Sigmoid colon (tissue), 6 donors: ENCODE measurements at regions not wholly inside any gene's neighbourhood (a gene's known extent, or its start where the extent isn't known, plus 50 kb on each side); places are given as distances from the start of the nearest gene placed in this dataset.

Experiments used
- DNase-seq: peaks from one replicate; pipeline ENCODE4 v3.0.0-alpha.2; 2019
- H3K27ac ChIP-seq, 4 donors: fragments of 200-600 bp; sonication (generic); one replicate each; pipeline ENCODE4 v1.5.1; 2016 to 2019; ENCODE audit warnings: mild to moderate bottlenecking in 1 of 4
- H3K27me3 ChIP-seq, 3 donors: fragments of 200-600 bp; sonication (generic); one replicate each; pipeline ENCODE4 v1.5.1; 2019; ENCODE audit warnings: mild to moderate bottlenecking in 1 of 3
- H3K36me3 ChIP-seq, 4 donors: fragments of 200-600 bp; sonication (generic); one replicate each; pipeline ENCODE4 v1.5.1; 2016 to 2019
- H3K4me1 ChIP-seq, 4 donors: fragments of 200-600 bp; sonication (generic); one replicate each; pipeline ENCODE4 v1.5.1; 2017 to 2019
- H3K4me3 ChIP-seq, 4 donors: fragments of 200-600 bp; sonication (generic); one replicate each; pipeline ENCODE4 v1.5.1; 2017 to 2019; ENCODE audit warnings: mild to moderate bottlenecking in 2 of 4, moderate library complexity in 1 of 4
- H3K9me3 ChIP-seq, 4 donors: fragments of 200-600 bp in 3 of 4; sonication (generic) in 3 of 4; one replicate each; pipeline versions ENCODE4 v1.5.1 to v1.6.1; 2013 to 2019
- CTCF ChIP-seq, 4 experiments: fragments of 450-650 bp in 3 of 4; fragments of 200-600 bp in 1 of 4; IDR thresholded peaks; one replicate each; pipeline ENCODE4 v1.5.1; 2016 to 2019; ENCODE audit warnings: antibody characterized with exemption in 4 of 4, mild to moderate bottlenecking in 3 of 4, moderate library complexity in 2 of 4
- EP300 ChIP-seq, 4 donors: sonication (generic); formaldehyde crosslinking; IDR thresholded peaks; one replicate each; pipeline ENCODE4 v1.6.1; 2017; ENCODE audit warnings: antibody characterized with exemption in 4 of 4
- POLR2A ChIP-seq, 2 donors: fragments of 450-650 bp; IDR thresholded peaks; one replicate each; pipeline ENCODE4 v1.6.1; 2016; ENCODE audit warnings: antibody characterized with exemption in 2 of 2, mild to moderate bottlenecking in 2 of 2, moderate library complexity in 2 of 2
- POLR2AphosphoS5 ChIP-seq, 4 donors: sonication (generic); formaldehyde crosslinking; IDR thresholded peaks; one replicate each; pipeline ENCODE4 v1.6.1; 2017; ENCODE audit warnings: antibody characterized with exemption in 4 of 4
- WGBS, 2 donors: extraction: QIAGEN DNeasy Blood & Tissue Kit; methylation state at CpG; one replicate each; pipeline ENCODE4 v1.1.7; 2013; 5-methylcytosine and 5-hydroxymethylcytosine counted together
- intact Hi-C: fragments of 100-400 bp; cut with DNase I; formaldehyde crosslinking; loops from one replicate; pipeline ENCODE4 v1.15.1; 2023
- donor health status: healthy with polysubstance abuse.
- donor health status: healthy.

- intact Hi-C loops: no loop called here
- Histone ChIP-seq H3K36me3 (no peaks in the 10 kb centered on the region), H3K4me1 (no peaks in the 10 kb centered on the region), H3K27me3 (no peaks in the 10 kb centered on the region), H3K9me3 (peaks cover 3 to 12% (median 4%) of the 10 kb centered on the region in 4 donors), H3K4me3 (no peak overlapping the region), H3K27ac (no peak overlapping the region)
- DNase-seq: no peak
- 77 to 81% methylated on average over 1 of the region's 1 CpG for WGBS, 2 donors
- TF ChIP-seq POLR2AphosphoS5 (IDR thresholded peaks at IDR 0.05): no peak
- TF ChIP-seq POLR2A (IDR thresholded peaks at IDR 0.05): no peak
- no peak for TF ChIP-seq CTCF (IDR thresholded peaks at IDR 0.05)
- no peak for TF ChIP-seq EP300 (IDR thresholded peaks at IDR 0.05)
These were observed 103.5 kb upstream of the NECTIN3 start for GRCh38 chr3:110968076-110968475.

DNA sequence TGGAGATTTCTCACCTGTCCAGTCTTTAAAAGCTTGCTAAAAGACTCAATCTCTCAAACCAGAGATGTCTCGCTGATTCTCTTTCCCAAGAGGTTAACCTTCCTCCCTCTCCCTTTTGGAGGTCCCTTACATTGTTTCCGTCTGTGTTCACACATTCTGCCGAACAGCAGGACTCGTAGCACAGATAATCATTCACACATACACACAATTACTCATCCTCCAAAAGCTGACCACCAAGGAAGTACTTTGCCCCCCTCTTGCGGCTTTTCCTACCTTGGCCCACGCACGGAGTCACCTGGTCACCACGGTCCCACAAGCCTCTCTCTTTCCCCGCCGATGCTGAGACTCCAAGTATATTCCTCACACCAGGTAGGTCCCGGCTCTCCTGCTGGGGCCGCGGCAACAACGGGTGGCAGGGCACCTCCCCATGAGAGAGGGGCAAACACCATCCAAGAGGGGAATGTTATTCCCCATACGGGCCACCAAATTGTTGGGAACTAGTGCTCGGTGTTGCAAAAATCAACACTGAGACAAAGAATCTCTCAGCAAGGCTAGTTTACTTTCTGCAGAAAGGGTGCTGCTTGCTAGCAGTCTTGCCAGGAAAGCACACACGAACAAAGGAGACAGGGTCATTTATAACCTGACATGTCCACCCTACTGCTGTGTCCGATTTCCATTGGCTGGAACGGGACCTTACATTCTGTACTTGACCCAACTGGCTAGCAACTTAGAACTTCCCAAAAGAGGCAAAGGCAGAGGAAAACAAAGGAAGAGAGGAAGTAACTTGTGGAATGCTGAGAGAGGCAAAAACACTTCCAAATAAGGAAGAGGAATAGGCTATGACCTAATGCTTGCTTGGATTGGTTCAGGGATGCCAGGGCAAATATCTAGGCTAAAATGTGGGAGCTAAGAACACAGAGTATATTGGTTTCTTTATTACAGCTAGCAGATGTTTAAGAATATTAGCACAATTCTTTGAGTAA lies 102.1 kb upstream of the NECTIN3 start:
- intact Hi-C loops: no loop called here
- H3K9me3 ChIP-seq: peaks cover 3 to 11% (median 4%) of the 10 kb centered on the region in 4 donors
- no peaks in the 10 kb centered on the region for H3K36me3 ChIP-seq
- H3K4me3 ChIP-seq: no peak overlapping the region
- WGBS, 2 donors: 94 to 95% methylated on average over 19 of the region's 19 CpGs
- no peaks in the 10 kb centered on the region for H3K27me3 ChIP-seq
- no peaks in the 10 kb centered on the region for H3K4me1 ChIP-seq
- DNase-seq: no peak
- TF ChIP-seq POLR2AphosphoS5 (IDR thresholded peaks at IDR 0.05): no peak
- H3K27ac ChIP-seq: no peak overlapping the region

- 93 to 97% methylated on average over 9 of the region's 9 CpGs for WGBS, 2 donors
- no peak overlapping the region for H3K4me3 ChIP-seq
These were observed 100.5 kb upstream of the NECTIN3 start for GRCh38 chr3:110971010-110971601.

GRCh38 chr3:110973263-110973895 lies 98.2 kb upstream of the NECTIN3 start:
- Histone ChIP-seq H3K4me3 (no peak overlapping the region), H3K4me1 (no peaks in the 10 kb centered on the region), H3K9me3 (peaks cover 3 to 9% (median 4%) of the 10 kb centered on the region in 4 donors), H3K36me3 (no peaks in the 10 kb centered on the region), H3K27me3 (no peaks in the 10 kb centered on the region), H3K27ac (no peak overlapping the region)
- no peak for DNase-seq
- 56 to 64% methylated on average over 2 of the region's 2 CpGs for WGBS, 2 donors
- no peak for TF ChIP-seq POLR2A (IDR thresholded peaks at IDR 0.05)
- no peak for TF ChIP-seq CTCF (IDR thresholded peaks at IDR 0.05)
- intact Hi-C loops: no loop called here

More at GRCh38 chr3:110971010-110971601, 100.5 kb upstream of the NECTIN3 start:
- no peak overlapping the region for H3K27ac ChIP-seq
- DNase-seq: no peak
- no peaks in the 10 kb centered on the region for H3K4me1 ChIP-seq
- no peaks in the 10 kb centered on the region for H3K27me3 ChIP-seq
- TF ChIP-seq POLR2A (IDR thresholded peaks at IDR 0.05) (no peak), POLR2AphosphoS5 (IDR thresholded peaks at IDR 0.05) (no peak)
- no peaks in the 10 kb centered on the region for H3K36me3 ChIP-seq
- intact Hi-C loops: no loop called here
- H3K9me3 ChIP-seq: peaks cover 3 to 9% (median 4%) of the 10 kb centered on the region in 4 donors

- no peak for TF ChIP-seq POLR2A (IDR thresholded peaks at IDR 0.05)
- no peak for TF ChIP-seq EP300 (IDR thresholded peaks at IDR 0.05)
- TF ChIP-seq CTCF (IDR thresholded peaks at IDR 0.05): no peak
- TF ChIP-seq POLR2AphosphoS5 (IDR thresholded peaks at IDR 0.05): no peak
- H3K4me1 ChIP-seq: no peaks in the 10 kb centered on the region
- intact Hi-C loops: no loop called here
- no peak overlapping the region for H3K4me3 ChIP-seq
- H3K27me3 ChIP-seq: no peaks in the 10 kb centered on the region
- peaks cover 0 to 3% (median 1%) of the 10 kb centered on the region in 4 donors for H3K9me3 ChIP-seq
- H3K27ac ChIP-seq: no peak overlapping the region
- no peak for DNase-seq
- 5 to 21% methylated on average over 2 of the region's 2 CpGs for WGBS, 2 donors
- H3K36me3 ChIP-seq: no peaks in the 10 kb centered on the region
These were observed 96.7 kb upstream of the NECTIN3 start for GRCh38 chr3:110974902-110975301.
